Immature natural killer cell (primary cell): ENCODE measurements at regions not wholly inside any gene's neighbourhood (a gene's known extent, or its start where the extent isn't known, plus 50 kb on each side); places are given as distances from the start of the nearest gene placed in this dataset.
"Not testable (repeated sequence)": the region's sequence is repeated elsewhere in the genome, so short reads cannot be mapped to it uniquely, and the experiment has no call there.

Experiments used
- DNase-seq, 3 donors: peaks; one replicate each; pipeline ENCODE4 v3.0.0; 2022; ENCODE audit warnings: mixed read lengths in 1 of 3
- H3K27ac Mint-ChIP-seq, 6 donors: one replicate each; pipeline ENCODE4 v1.8.0; 2020; ENCODE audit warnings: mixed read lengths in 6 of 6, mild to moderate bottlenecking in 5 of 6, inconsistent platforms in 4 of 6, moderate library complexity in 3 of 6
- H3K27me3 Mint-ChIP-seq, 3 donors: one replicate each; pipeline ENCODE4 v1.8.0; 2020 to 2021; ENCODE audit warnings: low read depth in 3 of 3, mild to moderate bottlenecking in 3 of 3, mixed read lengths in 3 of 3, moderate library complexity in 3 of 3, inconsistent platforms in 1 of 3
- H3K36me3 Mint-ChIP-seq, 3 donors: one replicate each; pipeline ENCODE4 v1.8.0; 2020; ENCODE audit warnings: mixed read lengths in 3 of 3, inconsistent platforms in 2 of 3, mild to moderate bottlenecking in 2 of 3
- H3K4me1 Mint-ChIP-seq, 2 donors: one replicate each; pipeline ENCODE4 v1.8.0; 2020; ENCODE audit warnings: inconsistent platforms in 2 of 2, mild to moderate bottlenecking in 2 of 2, mixed read lengths in 2 of 2, moderate library complexity in 1 of 2
- H3K4me3 Mint-ChIP-seq, 5 donors: one replicate each; pipeline ENCODE4 v1.8.0; 2020; ENCODE audit warnings: mild to moderate bottlenecking in 5 of 5, mixed read lengths in 5 of 5, inconsistent platforms in 3 of 5, moderate library complexity in 3 of 5
- H3K9me3 Mint-ChIP-seq, 6 donors: one replicate each; pipeline ENCODE4 v1.8.0; 2020; ENCODE audit warnings: mild to moderate bottlenecking in 6 of 6, mixed read lengths in 6 of 6, inconsistent platforms in 4 of 6, moderate library complexity in 3 of 6

DNA sequence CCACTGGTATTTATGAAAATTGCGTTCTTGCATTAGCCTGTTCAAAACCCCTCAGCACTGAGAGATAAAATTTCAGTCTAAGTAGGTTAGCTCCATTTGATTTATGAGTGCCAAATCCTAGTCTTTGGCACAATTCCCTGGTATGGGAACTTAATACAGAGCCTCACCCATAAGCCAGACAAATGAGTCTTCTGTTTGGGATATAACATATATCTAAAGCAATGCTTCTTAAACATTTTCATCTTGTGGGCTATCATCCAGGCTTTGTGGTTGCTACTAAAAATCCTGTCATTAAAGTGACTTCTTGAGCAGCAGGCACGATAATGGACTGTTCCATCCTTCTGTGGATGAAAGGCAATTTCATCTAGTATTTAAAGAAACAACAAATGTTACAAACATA is 419.5 kb upstream of the ACTBL2 start:
- Mint-ChIP-seq H3K4me3 (no peak overlapping the region), H3K4me1 (no peaks in the 10 kb centered on the region), H3K27ac (no peak overlapping the region), H3K27me3 (peaks cover 0 to 2% (median 2%) of the 10 kb centered on the region in 3 donors), H3K9me3 (peaks cover 0 to 4% (median 1%) of the 10 kb centered on the region in 6 donors), H3K36me3 (no peaks in the 10 kb centered on the region)
- no peak for DNase-seq

DNA sequence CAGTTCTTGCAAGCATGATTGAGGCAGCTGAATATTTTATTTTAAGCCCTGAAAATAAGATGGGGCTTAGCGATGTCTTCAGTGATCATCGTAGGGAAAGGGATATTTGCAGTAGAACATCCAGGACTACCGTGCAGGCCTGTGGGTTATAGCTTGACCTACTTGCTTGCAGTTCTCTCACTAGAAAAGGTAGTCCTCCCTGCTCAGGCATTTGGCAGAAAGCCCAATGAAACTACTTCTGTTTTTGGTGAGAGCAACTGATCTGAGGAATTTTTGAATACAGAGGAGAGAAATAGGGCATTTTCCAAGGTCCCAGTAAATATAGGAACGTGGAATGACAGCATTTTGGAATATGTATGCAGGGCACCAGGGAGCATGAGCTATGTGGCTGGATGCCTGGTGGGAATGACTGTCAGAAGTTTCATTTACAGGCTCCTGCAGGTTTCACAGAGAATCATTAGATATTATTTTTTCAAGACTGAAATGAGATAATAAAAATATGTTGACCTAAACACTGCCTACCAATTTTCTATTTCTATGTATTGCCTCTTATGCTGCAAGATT is 417.9 kb upstream of the ACTBL2 start:
- H3K27me3 Mint-ChIP-seq = peaks cover 0 to 3% (median 2%) of the 10 kb centered on the region in 3 donors
- no peaks in the 10 kb centered on the region for H3K36me3 Mint-ChIP-seq
- no peak overlapping the region for H3K4me3 Mint-ChIP-seq
- no peak for DNase-seq
- peaks cover 0 to 4% (median 1%) of the 10 kb centered on the region in 6 donors for H3K9me3 Mint-ChIP-seq
- H3K27ac Mint-ChIP-seq = no peak overlapping the region
- H3K4me1 Mint-ChIP-seq = no peaks in the 10 kb centered on the region

DNA sequence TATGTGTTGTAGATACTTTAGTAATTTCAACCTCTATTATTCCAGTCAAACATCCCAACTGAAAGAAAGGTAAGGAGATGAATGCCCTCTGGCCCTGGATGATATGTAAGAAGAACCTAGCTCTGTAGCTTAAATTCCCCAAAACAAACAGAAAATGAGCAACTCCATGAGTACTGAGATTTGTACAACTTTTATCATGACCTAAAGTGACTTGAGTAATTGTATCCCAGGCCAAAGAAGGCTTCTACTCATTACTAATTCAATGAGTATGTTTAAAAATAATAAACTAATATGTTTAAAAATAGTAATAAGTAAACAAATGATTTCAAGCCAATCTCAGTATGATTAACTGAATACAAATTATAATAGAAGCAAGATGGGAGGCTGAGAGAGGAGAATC is 414.0 kb upstream of the ACTBL2 start:
- H3K9me3 Mint-ChIP-seq = peaks cover 0 to 2% (median 0%) of the 10 kb centered on the region in 6 donors
- no peak overlapping the region for H3K27ac Mint-ChIP-seq
- H3K36me3 Mint-ChIP-seq = no peaks in the 10 kb centered on the region
- H3K4me1 Mint-ChIP-seq = no peaks in the 10 kb centered on the region
- H3K27me3 Mint-ChIP-seq = peaks cover 0 to 3% (median 0%) of the 10 kb centered on the region in 3 donors
- no peak for DNase-seq
- no peak overlapping the region for H3K4me3 Mint-ChIP-seq

DNA sequence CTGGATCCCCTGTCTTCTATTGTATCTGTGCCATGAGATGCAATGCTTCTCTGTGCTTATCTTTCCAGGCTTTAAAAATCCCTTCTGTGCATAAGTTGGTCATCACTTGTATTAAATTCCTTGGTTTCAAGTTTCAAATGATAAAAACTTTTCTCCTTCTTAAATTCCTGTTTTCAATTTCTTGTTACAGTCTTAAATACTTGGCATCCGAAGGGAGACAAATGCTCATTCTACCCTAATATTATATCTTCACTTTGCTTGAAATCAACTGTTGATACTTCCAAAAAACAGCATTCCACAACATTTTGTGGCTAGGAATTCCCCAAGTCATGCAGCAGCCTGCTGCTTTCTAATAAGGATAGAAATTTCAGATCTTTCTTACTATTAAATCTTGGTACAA is 413.2 kb upstream of the ACTBL2 start:
- H3K4me1 Mint-ChIP-seq = no peaks in the 10 kb centered on the region
- no peak overlapping the region for H3K27ac Mint-ChIP-seq
- H3K27me3 Mint-ChIP-seq = peaks cover 0 to 3% (median 0%) of the 10 kb centered on the region in 3 donors
- H3K9me3 Mint-ChIP-seq = peaks cover 0 to 2% (median 0%) of the 10 kb centered on the region in 6 donors
- no peaks in the 10 kb centered on the region for H3K36me3 Mint-ChIP-seq
- H3K4me3 Mint-ChIP-seq = no peak overlapping the region
- DNase-seq = no peak

DNA sequence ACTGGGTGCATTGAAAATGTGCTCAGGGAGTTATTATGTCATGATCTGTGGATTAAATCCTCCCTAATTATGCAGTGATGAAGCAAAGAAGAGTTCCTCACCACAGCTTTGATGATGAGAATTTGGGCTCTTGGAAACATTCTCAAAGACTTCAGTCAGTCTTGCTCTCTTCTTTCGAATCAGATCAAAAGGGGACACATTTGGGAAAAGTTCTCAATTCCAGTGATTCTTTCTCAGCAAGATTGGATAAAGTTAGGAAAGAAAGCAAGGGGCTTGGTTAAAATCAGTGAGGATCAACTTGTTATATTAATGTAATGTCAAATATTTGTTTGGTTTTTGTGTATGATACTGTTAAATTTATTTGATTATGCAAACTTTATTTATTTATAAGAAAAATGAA is 411.3 kb upstream of the ACTBL2 start:
- Mint-ChIP-seq H3K4me3 (no peak overlapping the region), H3K4me1 (no peaks in the 10 kb centered on the region), H3K27me3 (peaks cover 0 to 3% (median 0%) of the 10 kb centered on the region in 3 donors), H3K9me3 (no peaks in the 10 kb centered on the region), H3K27ac (no peak overlapping the region), H3K36me3 (no peaks in the 10 kb centered on the region)
- DNase-seq = no peak

DNA sequence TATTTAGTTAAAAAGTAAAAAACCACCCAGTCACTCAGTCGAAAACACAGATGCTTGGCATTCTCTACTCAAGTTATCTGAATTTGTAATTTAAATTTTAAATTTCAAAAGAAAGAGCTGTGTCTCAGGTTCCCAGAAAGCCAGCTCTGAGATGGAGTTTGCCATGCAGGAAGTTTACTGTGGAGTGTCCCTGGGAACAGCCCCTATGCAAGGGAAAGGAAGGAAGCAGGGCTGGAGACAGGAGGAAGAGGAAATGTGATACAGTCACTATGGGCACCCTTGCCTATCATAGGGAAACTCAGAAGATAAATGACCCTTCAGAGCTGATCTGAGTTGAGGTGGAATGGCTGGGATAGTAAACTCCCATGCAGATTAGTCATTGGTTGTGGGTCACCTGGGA is 408.8 kb upstream of the ACTBL2 start:
- H3K9me3 Mint-ChIP-seq = no peaks in the 10 kb centered on the region
- no peaks in the 10 kb centered on the region for H3K36me3 Mint-ChIP-seq

DNA sequence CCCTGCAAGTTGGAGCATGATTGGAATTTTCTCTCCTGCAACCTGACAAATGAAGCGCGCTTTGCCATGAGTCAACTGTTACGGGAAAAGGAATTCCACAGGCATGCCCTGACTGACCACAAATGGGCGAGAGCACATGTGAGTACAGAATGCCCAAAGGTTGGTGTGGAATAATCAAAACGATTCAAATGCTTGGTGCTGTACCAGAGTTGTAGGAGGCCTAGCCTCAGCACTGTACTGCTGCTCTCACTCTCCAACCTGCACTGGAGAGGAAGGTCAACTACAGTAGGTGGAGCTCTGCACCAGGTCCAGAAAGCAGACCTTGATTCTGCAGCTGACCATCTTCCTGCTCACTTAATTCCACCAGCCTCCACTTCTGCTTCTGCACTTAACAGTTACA is 406.9 kb upstream of the ACTBL2 start:
- no peaks in the 10 kb centered on the region for H3K9me3 Mint-ChIP-seq
- no peak overlapping the region for H3K27ac Mint-ChIP-seq
- H3K27me3 Mint-ChIP-seq = peaks cover 0 to 3% (median 2%) of the 10 kb centered on the region in 3 donors
- H3K4me1 Mint-ChIP-seq = no peaks in the 10 kb centered on the region
- H3K36me3 Mint-ChIP-seq = no peaks in the 10 kb centered on the region
- H3K4me3 Mint-ChIP-seq = no peak overlapping the region
- DNase-seq = no peak

More for the DNA sequence above, 408.8 kb upstream of the ACTBL2 start:
- H3K27me3 Mint-ChIP-seq = peaks cover 0 to 3% (median 2%) of the 10 kb centered on the region in 3 donors
- no peak overlapping the region for H3K27ac Mint-ChIP-seq
- DNase-seq = no peak
- no peak overlapping the region for H3K4me3 Mint-ChIP-seq
- H3K4me1 Mint-ChIP-seq = no peaks in the 10 kb centered on the region

DNA sequence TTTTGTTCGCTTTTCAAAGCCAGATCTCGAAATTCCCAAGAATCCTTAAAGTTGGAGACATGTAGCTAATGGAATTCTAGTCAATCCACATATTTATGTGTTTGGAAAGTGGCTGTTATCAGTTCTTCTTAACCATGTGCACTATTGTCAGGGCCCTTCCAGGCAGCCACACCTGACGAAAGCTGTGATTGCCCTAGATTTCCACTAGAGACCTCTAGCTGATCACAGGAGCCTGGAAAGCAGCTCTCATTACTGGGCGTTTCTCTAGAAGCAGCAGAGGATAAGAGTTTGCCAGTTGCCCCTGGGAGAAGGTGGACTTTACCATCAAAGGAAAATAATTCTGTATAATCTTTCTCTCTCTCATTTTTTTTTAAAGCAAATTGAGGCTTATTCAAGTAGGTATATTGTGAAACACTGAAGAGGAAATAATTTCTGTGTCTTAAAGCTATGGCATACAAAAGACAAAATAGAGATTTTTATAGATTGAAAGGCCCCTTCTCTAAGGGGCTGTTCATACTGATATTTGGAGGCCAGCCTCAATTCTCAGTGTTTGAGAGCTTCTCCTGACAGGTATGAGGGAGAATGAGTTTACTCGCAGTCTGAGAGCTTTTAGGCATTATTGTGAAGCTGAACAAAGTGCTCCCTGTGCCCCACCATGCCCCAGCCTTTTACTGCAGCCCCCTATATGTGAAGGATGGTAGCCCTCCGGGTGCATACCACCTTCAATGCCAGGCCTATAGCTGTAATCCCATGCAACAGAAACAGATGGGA is 405.4 kb upstream of the ACTBL2 start:
- peak in 1 of 3 donors; percentile 5 for DNase-seq
- Mint-ChIP-seq H3K4me3 (no peak overlapping the region), H3K27me3 (peaks cover 0 to 3% (median 2%) of the 10 kb centered on the region in 3 donors), H3K36me3 (no peaks in the 10 kb centered on the region), H3K27ac (no peak overlapping the region), H3K4me1 (no peaks in the 10 kb centered on the region), H3K9me3 (no peaks in the 10 kb centered on the region)

DNA sequence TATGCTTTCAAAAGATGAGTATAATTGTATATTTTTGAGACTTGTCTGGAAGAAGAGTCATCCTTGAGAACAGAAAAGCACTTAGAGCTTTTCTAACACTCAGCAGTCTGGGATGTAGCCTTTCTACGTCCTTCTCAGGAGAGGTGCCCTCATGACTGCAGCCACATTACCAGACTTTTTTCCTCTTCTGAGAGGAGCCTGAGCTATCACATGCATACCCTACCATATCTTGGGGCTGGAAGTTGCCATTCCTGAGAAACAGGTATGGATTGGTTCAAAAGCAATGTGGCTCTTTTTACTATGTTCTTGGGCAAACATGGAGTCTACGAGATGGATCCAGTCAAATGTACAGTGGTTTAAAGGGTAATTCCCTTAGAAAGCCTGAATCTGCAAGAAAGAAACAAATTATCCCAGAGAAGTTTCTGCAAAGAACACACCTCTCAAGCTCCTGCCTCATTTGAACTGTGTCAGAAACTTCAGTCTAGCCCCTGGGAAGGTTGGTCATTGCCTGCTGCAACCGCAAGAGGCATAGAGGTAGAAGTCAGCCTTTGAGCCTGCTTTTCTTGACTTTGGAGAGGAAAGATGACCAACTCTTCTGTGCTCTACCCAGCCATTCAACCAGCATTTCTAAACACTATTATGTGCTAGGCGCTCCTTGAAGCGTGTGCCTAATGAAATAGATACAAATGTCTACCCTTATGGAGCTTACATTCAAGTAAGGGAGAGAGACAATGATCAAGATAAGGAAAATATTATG is 401.9 kb upstream of the ACTBL2 start:
- Mint-ChIP-seq H3K4me3 (no peak overlapping the region), H3K27me3 (peaks cover 0 to 3% (median 2%) of the 10 kb centered on the region in 3 donors), H3K4me1 (no peaks in the 10 kb centered on the region), H3K27ac (no peak overlapping the region), H3K36me3 (no peaks in the 10 kb centered on the region), H3K9me3 (peaks cover 0 to 2% (median 0%) of the 10 kb centered on the region in 6 donors)
- DNase-seq = no peak

DNA sequence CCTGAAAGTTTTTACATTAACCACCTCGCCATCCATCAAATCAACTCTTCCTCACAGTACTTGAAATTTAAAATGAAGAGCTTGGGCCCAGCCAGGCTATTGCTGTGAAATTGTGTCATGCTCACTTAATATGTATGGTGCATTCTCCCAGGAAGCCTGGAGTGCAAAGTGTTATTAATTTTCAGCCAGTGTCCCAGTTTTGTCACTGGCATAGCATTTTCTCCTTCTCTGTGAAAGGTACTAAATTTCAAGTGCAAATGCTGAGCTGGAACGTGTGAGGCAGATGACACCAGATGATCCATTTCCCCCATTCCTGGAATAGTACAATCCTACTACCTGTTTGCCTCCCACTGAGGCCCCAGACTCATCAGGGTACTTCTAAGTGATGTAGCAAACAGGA is 397.6 kb upstream of the ACTBL2 start:
- no peak overlapping the region for H3K27ac Mint-ChIP-seq
- peaks cover 0 to 2% (median 0%) of the 10 kb centered on the region in 6 donors for H3K9me3 Mint-ChIP-seq
- no peak overlapping the region for H3K4me3 Mint-ChIP-seq
- no peak for DNase-seq
- peaks cover 0 to 3% (median 0%) of the 10 kb centered on the region in 3 donors for H3K36me3 Mint-ChIP-seq
- H3K27me3 Mint-ChIP-seq = peaks cover 0 to 1% (median 0%) of the 10 kb centered on the region in 3 donors
- peaks cover 0 to 7% of the 10 kb centered on the region in 2 donors for H3K4me1 Mint-ChIP-seq

DNA sequence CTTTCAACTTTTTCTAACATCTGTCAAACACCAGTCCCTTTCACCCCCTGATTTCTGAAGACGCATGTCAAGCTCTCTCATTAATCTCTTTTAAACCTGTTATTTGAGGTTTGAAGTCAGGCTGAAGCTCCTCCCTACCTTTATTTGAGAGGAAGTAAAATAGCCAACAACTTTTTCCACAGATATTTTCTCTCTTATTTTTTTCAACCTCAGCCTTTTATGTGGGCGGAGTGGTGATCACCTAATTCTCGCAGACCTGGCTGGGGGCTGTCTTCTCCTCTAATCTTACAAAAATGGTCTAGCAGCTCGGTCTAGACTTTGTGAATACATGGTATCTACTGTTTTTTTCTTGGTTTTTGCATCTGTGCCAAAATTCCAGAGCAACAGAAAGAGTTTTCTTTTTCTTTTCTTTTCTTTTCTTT is 395.7 kb upstream of the ACTBL2 start:
- Mint-ChIP-seq H3K4me3 (no peak overlapping the region), H3K27me3 (peaks cover 0 to 3% (median 0%) of the 10 kb centered on the region in 3 donors), H3K4me1 (peaks cover 0 to 7% of the 10 kb centered on the region in 2 donors), H3K36me3 (peaks cover 0 to 3% (median 0%) of the 10 kb centered on the region in 3 donors), H3K9me3 (peaks cover 0 to 2% (median 0%) of the 10 kb centered on the region in 6 donors), H3K27ac (no peak overlapping the region)
- no peak for DNase-seq

DNA sequence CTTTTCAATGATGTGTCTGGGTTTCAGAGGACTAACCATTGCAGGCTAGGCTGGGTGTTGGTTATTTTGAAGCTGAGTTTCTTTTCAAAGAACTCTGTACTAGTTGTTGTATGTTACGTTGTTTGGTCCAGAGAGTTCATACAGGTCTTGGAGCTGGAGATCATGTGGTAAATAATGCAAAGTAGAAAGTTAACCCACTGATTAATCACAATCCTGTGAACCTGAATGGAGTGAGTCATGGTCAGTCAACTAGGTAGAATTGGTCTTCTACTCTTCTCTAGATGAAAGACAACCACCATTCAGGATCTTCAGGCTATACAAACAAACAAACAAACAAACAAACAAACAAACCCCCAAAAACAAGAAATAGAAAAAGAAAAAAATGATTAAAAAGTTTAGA is 388.9 kb upstream of the ACTBL2 start:
- peaks cover 0 to 6% (median 0%) of the 10 kb centered on the region in 3 donors for H3K27me3 Mint-ChIP-seq
- H3K27ac Mint-ChIP-seq = no peak overlapping the region
- peaks cover 0 to 9% (median 4%) of the 10 kb centered on the region in 6 donors for H3K9me3 Mint-ChIP-seq
- no peak for DNase-seq
- no peak overlapping the region for H3K4me3 Mint-ChIP-seq
- peaks cover 0 to 4% (median 0%) of the 10 kb centered on the region in 3 donors for H3K36me3 Mint-ChIP-seq
- no peaks in the 10 kb centered on the region for H3K4me1 Mint-ChIP-seq

DNA sequence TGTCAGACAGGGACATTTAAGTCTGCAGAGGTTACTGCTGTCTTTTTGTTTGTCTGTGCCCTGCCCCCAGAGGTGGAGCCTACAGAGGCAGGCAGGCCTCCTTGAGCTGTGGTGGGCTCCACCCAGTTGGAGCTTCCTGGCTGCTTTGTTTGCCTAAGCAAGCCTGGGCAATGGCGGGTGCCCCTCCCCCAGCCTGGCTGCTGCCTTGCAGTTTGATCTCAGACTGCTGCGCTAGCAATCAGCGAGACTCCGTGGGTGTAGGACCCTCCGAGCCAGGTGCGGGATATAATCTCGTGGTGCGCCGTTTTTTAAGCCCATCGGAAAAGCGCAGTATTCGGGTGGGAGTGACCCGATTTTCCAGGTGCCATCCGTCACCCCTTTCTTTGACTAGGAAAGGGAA is 387.7 kb upstream of the ACTBL2 start:
- not testable (repeated sequence) for H3K27me3 Mint-ChIP-seq, H3K4me1 Mint-ChIP-seq, H3K9me3 Mint-ChIP-seq, H3K4me3 Mint-ChIP-seq, H3K27ac Mint-ChIP-seq, H3K36me3 Mint-ChIP-seq, DNase-seq

DNA sequence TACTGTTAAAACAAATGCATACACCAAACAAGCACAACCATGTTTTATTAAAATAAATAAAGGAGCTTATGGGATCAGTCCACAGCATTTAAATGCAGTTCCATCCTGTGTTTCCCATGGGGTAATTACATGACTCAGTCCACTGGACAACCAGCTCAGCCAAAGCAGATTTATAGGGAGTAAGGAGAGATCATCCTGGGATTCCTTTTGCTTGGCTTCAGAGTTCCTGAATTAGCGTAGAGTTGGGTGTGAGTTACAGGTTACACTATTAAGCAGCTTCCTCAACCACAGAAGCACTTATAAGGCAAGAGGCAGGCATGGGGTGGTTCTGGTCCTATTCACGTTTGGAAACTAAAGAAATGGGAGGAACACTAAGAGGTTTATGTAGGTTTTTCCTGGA is 381.1 kb upstream of the ACTBL2 start:
- peaks cover 0 to 2% (median 2%) of the 10 kb centered on the region in 3 donors for H3K27me3 Mint-ChIP-seq
- DNase-seq = no peak
- H3K36me3 Mint-ChIP-seq = no peaks in the 10 kb centered on the region
- H3K4me3 Mint-ChIP-seq = no peak overlapping the region
- H3K4me1 Mint-ChIP-seq = no peaks in the 10 kb centered on the region
- H3K27ac Mint-ChIP-seq = no peak overlapping the region
- H3K9me3 Mint-ChIP-seq = peaks cover 0 to 3% (median under 1%) of the 10 kb centered on the region in 6 donors
